ENCODE measurements at regions not wholly inside any gene's neighbourhood (a gene's known extent, or its start where the extent isn't known, plus 50 kb on each side); places are given as distances from the start of the nearest gene placed in this dataset.

DNA sequence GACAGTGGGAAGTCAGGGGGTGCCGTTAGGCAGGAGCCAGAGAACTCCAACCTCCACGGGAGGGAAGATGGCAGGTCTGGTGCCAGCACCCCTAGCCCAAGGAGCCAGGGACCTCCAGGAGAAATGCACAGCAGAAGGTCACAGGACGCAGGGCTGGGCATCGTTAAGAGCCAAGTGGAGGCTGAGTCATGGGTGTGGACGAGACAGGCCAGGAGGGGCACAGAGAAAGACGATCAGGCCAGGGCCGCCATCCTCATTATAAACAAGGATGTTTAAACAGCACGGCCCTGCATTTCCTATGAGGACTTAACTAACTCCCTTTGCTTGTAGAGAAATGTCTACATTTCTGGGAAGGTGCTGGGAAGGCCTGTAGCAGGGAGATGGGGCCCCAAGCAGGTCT lies 77.9 kb upstream of the FZD10 start:
- Histone ChIP-seq H3K27ac (no peak overlapping the region), H3K4me3 (no peak overlapping the region), H3K9me3 (ENCODE audit: low read depth) (no peaks in the 10 kb centered on the region), H3K4me1 (ENCODE audit: low read depth) (no peaks in the 10 kb centered on the region), H3K27me3 (peaks cover 15% of the 10 kb centered on the region), H3K36me3 (no peaks in the 10 kb centered on the region)
- TF ChIP-seq CTCF (IDR thresholded peaks at IDR 0.05; ENCODE audit: low read depth, low read length) = no peak
- DNase-seq (ENCODE audit: low read depth in 1 of 2, low spot score in 1 of 2) = no peak

GRCh38 chr12:130086248-130086647 lies 76.0 kb upstream of the FZD10 start:
- no peak overlapping the region for H3K4me3 ChIP-seq
- H3K27ac ChIP-seq = no peak overlapping the region
- H3K36me3 ChIP-seq = no peaks in the 10 kb centered on the region
- no peak for TF ChIP-seq CTCF (IDR thresholded peaks at IDR 0.05; ENCODE audit: low read depth, low read length)
- no peaks in the 10 kb centered on the region for H3K9me3 ChIP-seq (ENCODE audit: low read depth)
- no peaks in the 10 kb centered on the region for H3K4me1 ChIP-seq (ENCODE audit: low read depth)
- DNase-seq (ENCODE audit: low read depth in 1 of 2, low spot score in 1 of 2) = no peak
- H3K27me3 ChIP-seq = peaks cover 12% of the 10 kb centered on the region

DNA sequence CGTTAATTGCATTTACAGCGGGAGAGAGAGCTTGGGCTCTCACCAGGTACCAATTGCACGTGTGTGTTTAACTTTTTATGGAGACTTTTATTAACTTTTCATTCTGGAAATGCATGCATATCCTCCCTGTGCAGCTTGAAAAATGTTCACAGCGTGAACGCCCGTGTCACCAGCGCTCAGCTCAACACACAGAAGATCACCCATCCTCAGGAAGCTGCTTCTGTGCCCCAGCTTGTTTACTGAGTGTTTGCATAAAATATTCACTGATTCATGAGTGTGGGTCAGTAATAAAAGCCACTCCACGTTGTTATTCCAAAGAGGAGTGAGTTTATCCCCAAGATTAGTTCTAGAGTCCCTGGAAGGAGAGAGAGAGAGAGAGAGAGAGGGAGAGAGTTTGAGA lies 75.5 kb upstream of the FZD10 start:
- no peak for DNase-seq (ENCODE audit: low read depth in 1 of 2, low spot score in 1 of 2)
- Histone ChIP-seq H3K27me3 (peaks cover 7% of the 10 kb centered on the region), H3K4me1 (ENCODE audit: low read depth) (no peaks in the 10 kb centered on the region), H3K4me3 (no peak overlapping the region), H3K9me3 (ENCODE audit: low read depth) (no peaks in the 10 kb centered on the region), H3K36me3 (no peaks in the 10 kb centered on the region), H3K27ac (no peak overlapping the region)
- TF ChIP-seq CTCF (IDR thresholded peaks at IDR 0.05; ENCODE audit: low read depth, low read length) = no peak

DNA sequence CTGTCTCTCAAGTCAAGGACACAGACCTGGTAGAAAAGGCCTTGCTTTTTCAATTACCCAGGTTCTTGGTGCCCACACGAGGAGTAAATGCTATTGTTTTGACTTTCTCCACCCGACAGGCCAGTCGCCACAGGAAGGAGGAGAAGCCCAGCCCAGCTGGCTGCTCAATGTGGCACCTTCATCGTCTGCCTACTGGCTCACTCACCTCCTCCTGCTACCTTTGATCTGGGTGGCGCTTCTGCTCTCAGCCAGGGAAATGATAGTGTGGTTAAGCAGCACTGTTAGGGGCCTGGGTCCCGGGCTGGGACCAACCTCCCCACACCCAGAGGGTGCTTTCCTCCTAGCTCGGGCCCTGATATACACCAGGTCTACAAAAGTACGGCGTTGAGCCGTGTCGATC lies 75.0 kb upstream of the FZD10 start:
- H3K9me3 ChIP-seq (ENCODE audit: low read depth) = no peaks in the 10 kb centered on the region
- no peak overlapping the region for H3K4me3 ChIP-seq
- no peak for TF ChIP-seq CTCF (IDR thresholded peaks at IDR 0.05; ENCODE audit: low read depth, low read length)
- no peaks in the 10 kb centered on the region for H3K4me1 ChIP-seq (ENCODE audit: low read depth)
- DNase-seq (ENCODE audit: low read depth in 1 of 2, low spot score in 1 of 2) = no peak
- H3K27ac ChIP-seq = no peak overlapping the region
- no peaks in the 10 kb centered on the region for H3K36me3 ChIP-seq
- peaks cover 7% of the 10 kb centered on the region for H3K27me3 ChIP-seq

DNA sequence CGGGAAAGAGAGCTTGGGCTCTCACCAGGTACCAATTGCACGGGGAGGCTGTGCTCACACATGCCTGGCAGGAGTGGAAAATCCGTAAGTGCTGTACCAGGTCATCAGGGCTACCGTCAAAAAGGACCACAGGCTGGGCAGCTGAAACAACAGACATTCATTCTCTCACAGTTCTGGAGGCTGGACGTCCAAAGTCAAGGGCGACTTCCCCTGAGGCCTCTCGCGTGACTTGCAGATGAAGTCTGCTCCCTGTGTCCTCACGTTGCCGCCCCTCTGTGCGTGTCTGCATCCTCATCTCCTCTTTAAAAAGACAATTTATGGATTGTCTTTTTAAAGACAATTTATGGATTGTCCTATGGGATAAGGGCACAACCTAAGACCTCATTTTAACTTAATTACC lies 73.8 kb upstream of the FZD10 start:
- Histone ChIP-seq H3K36me3 (no peaks in the 10 kb centered on the region), H3K27ac (no peak overlapping the region), H3K9me3 (ENCODE audit: low read depth) (no peaks in the 10 kb centered on the region), H3K4me3 (no peak overlapping the region), H3K4me1 (ENCODE audit: low read depth) (no peaks in the 10 kb centered on the region), H3K27me3 (peaks cover 3% of the 10 kb centered on the region)
- TF ChIP-seq CTCF (IDR thresholded peaks at IDR 0.05; ENCODE audit: low read depth, low read length) = no peak
- DNase-seq (ENCODE audit: low read depth in 1 of 2, low spot score in 1 of 2) = no peak

GRCh38 chr12:130090542-130090941 lies 71.7 kb upstream of the FZD10 start:
- Histone ChIP-seq H3K4me3 (no peak overlapping the region), H3K36me3 (no peaks in the 10 kb centered on the region), H3K9me3 (ENCODE audit: low read depth) (no peaks in the 10 kb centered on the region), H3K27ac (no peak overlapping the region), H3K27me3 (peaks cover 3% of the 10 kb centered on the region), H3K4me1 (ENCODE audit: low read depth) (no peaks in the 10 kb centered on the region)
- TF ChIP-seq CTCF (IDR thresholded peaks at IDR 0.05; ENCODE audit: low read depth, low read length) = no peak
- no peak for DNase-seq (ENCODE audit: low read depth in 1 of 2, low spot score in 1 of 2)

All from cardiac muscle cell (in vitro differentiated cells and primary cell).